ENCODE measurements at regions not wholly inside any gene's neighbourhood (a gene's known extent, or its start where the extent isn't known, plus 50 kb on each side); places are given as distances from the start of the nearest gene placed in this dataset.

GRCh38 chr13:82687884-82688283 is 1194.4 kb downstream of the SLITRK1 start:
- CTCF ChIA-PET = no interaction called here
- POLR2A ChIA-PET = no interaction called here
- Mint-ChIP-seq H3K4me3 (no peak overlapping the region), H3K27me3 (no peaks in the 10 kb centered on the region), H3K9me3 (no peaks in the 10 kb centered on the region), H3K36me3 (ENCODE audit: low read depth) (no peaks in the 10 kb centered on the region), H3K27ac (no peak overlapping the region), H3K4me1 (peaks cover 13% of the 10 kb centered on the region)
- DNase-seq (no peak), ATAC-seq (ENCODE audit: low read depth) (no peak)
- intact Hi-C loops (cut with micrococcal nuclease) = no loop called here
- TF ChIP-seq CTCF (IDR thresholded peaks at IDR 0.05) = no peak

DNA sequence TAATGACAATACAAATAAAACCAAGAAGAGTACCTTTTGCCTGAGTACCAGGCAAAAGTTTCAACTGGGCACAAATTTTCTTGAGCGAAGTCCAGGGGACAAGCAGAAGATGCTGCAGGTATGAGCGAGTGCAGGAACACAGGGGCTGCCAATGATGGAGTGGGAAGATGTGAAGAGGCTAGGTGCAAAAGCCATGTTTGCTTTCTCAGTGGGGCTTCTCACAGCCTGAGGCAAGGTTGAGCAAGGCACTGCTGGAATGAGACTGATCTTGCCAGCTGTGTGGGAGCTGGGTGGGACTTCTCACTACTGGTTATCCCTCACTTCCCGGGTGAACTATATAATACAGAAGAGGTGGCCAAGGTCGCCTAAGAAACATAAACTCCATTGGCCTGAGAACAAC is 1200.7 kb downstream of the SLITRK1 start:
- H3K27ac Mint-ChIP-seq = no peak overlapping the region
- no peaks in the 10 kb centered on the region for H3K27me3 Mint-ChIP-seq
- peaks cover 6% of the 10 kb centered on the region for H3K9me3 Mint-ChIP-seq
- H3K36me3 Mint-ChIP-seq (ENCODE audit: low read depth) = no peaks in the 10 kb centered on the region
- no peak overlapping the region for H3K4me3 Mint-ChIP-seq
- no peak for ATAC-seq (ENCODE audit: low read depth)
- no peak for DNase-seq
- POLR2A ChIA-PET = no interaction called here
- TF ChIP-seq CTCF (IDR thresholded peaks at IDR 0.05) = no peak
- intact Hi-C loops (cut with micrococcal nuclease) = no loop called here
- no peaks in the 10 kb centered on the region for H3K4me1 Mint-ChIP-seq
- CTCF ChIA-PET = no interaction called here

DNA sequence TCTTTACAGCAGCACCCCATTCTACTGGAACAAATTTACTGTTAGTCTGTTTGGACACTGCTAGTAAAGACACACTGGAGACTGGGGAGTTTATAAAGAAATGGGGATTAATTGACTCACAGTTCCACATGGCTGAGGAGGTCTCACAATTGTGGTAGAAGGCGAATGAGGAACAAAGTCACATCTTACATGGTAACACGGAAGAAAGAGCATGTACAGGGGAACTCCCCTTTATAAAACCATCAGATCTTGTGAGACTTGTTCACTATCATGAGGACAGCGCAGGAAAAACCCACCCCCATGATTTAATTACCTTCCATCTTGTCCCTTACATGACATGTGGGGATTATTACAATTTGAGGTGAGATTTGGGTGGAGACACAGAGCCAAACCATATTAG is 1204.2 kb downstream of the SLITRK1 start:
- TF ChIP-seq CTCF (IDR thresholded peaks at IDR 0.05) = no peak
- CTCF ChIA-PET = no interaction called here
- Mint-ChIP-seq H3K9me3 (peaks cover 6% of the 10 kb centered on the region), H3K4me1 (no peaks in the 10 kb centered on the region), H3K27me3 (no peaks in the 10 kb centered on the region), H3K27ac (no peak overlapping the region), H3K36me3 (ENCODE audit: low read depth) (no peaks in the 10 kb centered on the region), H3K4me3 (no peak overlapping the region)
- POLR2A ChIA-PET = no interaction called here
- intact Hi-C loops (cut with micrococcal nuclease) = no loop called here
- no peak for DNase-seq
- ATAC-seq (ENCODE audit: low read depth) = no peak

DNA sequence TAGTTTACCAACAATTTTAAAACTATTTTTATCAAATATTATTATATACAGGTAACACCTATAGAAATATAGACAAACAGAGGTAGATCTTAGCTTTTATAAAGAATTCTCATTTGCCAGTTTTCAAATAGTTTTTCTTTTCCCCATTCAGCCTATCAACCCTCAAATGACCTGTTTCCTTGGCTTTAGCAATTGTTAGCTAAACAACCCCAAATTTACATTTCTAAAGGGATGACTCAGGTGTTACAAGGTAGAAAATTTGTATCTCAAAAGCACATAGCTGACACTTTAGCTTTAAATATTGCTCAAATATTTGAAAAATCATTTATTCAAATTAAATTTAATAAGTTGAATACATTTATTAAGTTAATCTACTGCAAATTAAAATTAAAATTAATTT is 1207.2 kb downstream of the SLITRK1 start:
- DNase-seq = no peak
- Mint-ChIP-seq H3K27ac (no peak overlapping the region), H3K9me3 (peaks cover 6% of the 10 kb centered on the region), H3K36me3 (ENCODE audit: low read depth) (no peaks in the 10 kb centered on the region), H3K27me3 (no peaks in the 10 kb centered on the region), H3K4me1 (no peaks in the 10 kb centered on the region), H3K4me3 (no peak overlapping the region)
- ChIA-PET CTCF (no interaction called here), POLR2A (no interaction called here)
- no peak for ATAC-seq (ENCODE audit: low read depth)
- intact Hi-C loops (cut with micrococcal nuclease) = no loop called here
- no peak for TF ChIP-seq CTCF (IDR thresholded peaks at IDR 0.05)

- Mint-ChIP-seq H3K9me3 (peaks cover 6% of the 10 kb centered on the region), H3K4me3 (no peak overlapping the region), H3K36me3 (ENCODE audit: low read depth) (no peaks in the 10 kb centered on the region), H3K27ac (no peak overlapping the region), H3K4me1 (no peaks in the 10 kb centered on the region), H3K27me3 (no peaks in the 10 kb centered on the region)
- POLR2A ChIA-PET = no interaction called here
- CTCF ChIA-PET = no interaction called here
- ATAC-seq (ENCODE audit: low read depth) (no peak), DNase-seq (no peak)
- no peak for TF ChIP-seq CTCF (IDR thresholded peaks at IDR 0.05)
- intact Hi-C loops (cut with micrococcal nuclease) = no loop called here
Measured at GRCh38 chr13:82674546-82674945, 1207.7 kb downstream of the SLITRK1 start.
